IMR-90 (cell line): ENCODE measurements at regions not wholly inside any gene's neighbourhood (a gene's known extent, or its start where the extent isn't known, plus 50 kb on each side); places are given as distances from the start of the nearest gene placed in this dataset.

Experiments
- ATAC-seq: fragments of 200-7000 bp; cut with Tn5 transposase; 2 replicates; pipeline ENCODE4 v1.9.1; 2020; ENCODE audit warnings: low read depth, mild to moderate bottlenecking, moderate library complexity
- BruUV-seq: library from RNA; stranded (reverse); fragments of 400-500 nt; replicated peaks from 2 replicates; lab custom pipeline; 2021; lab: Mats Ljungman, UMichigan
- CTCF ChIA-PET: fragments of 300-600 bp; formaldehyde crosslinking; extraction: SDS; loops from one replicate; lab custom pipeline; 2021; ENCODE audit warnings: antibody characterized with exemption; lab: Yijun Ruan, JAX
- POLR2A ChIA-PET: fragments of 300-600 bp; sonication (Branson Sonifier 250); formaldehyde crosslinking; loops from one replicate; lab custom pipeline; 2022; ENCODE audit warnings: antibody characterized with exemption; ENCODE audit not compliant: unreplicated experiment; lab: Charles Lee
- DNase-seq: peaks from one replicate; pipeline ENCODE4 v3.0.0; 2013
- H2AFZ ChIP-seq: replicated peaks from 2 replicates; pipeline ENCODE3; 2013; ENCODE audit warnings: low read length, mild to moderate bottlenecking; ENCODE audit not compliant: poor library complexity
- H2AK5ac ChIP-seq: 2 replicates; pipeline ENCODE4 v1.6.1; 2013; ENCODE audit warnings: low read depth, low read length, inconsistent platforms
- H2AK9ac ChIP-seq: replicated peaks from 2 replicates; pipeline ENCODE3; 2013; ENCODE audit warnings: mild to moderate bottlenecking, low read depth, low read length, moderate library complexity; ENCODE audit not compliant: poor library complexity
- H2BK120ac ChIP-seq: 2 replicates; pipeline ENCODE4 v1.6.1; 2013; ENCODE audit warnings: low read depth, low read length, inconsistent platforms
- H2BK15ac ChIP-seq: 3 replicates; pipeline ENCODE4 v1.6.1; 2013; ENCODE audit warnings: low read depth, low read length, inconsistent platforms
- H2BK20ac ChIP-seq: 2 replicates; pipeline ENCODE4 v1.6.1; 2013; ENCODE audit warnings: low read depth, mild to moderate bottlenecking, inconsistent platforms, low read length, moderate library complexity
- H2BK5ac ChIP-seq: 2 replicates; pipeline ENCODE4 v1.6.1; 2013; ENCODE audit warnings: mild to moderate bottlenecking, low read depth, low read length, inconsistent platforms; ENCODE audit not compliant: poor library complexity, severe bottlenecking
- H3K14ac ChIP-seq: replicated peaks from 2 replicates; pipeline ENCODE4 v1.6.1; 2013; ENCODE audit warnings: low read depth, low read length, inconsistent platforms
- H3K18ac ChIP-seq: 2 replicates; pipeline ENCODE4 v1.6.1; 2013; ENCODE audit warnings: low read depth, low read length, control low read depth
- H3K23ac ChIP-seq: 2 replicates; pipeline ENCODE4 v1.6.1; 2013; ENCODE audit warnings: low read depth, low read length, inconsistent platforms
- H3K27ac ChIP-seq: 2 replicates; pipeline ENCODE4 v1.5.1; 2013; ENCODE audit warnings: mild to moderate bottlenecking, control low read depth, low read length; ENCODE audit not compliant: insufficient read depth
- H3K27me3 ChIP-seq: 2 replicates; pipeline ENCODE4 v1.6.1; 2013; ENCODE audit warnings: low read length; ENCODE audit not compliant: control insufficient read depth, insufficient read depth
- H3K36me3 ChIP-seq: 2 replicates; pipeline ENCODE4 v1.6.1; 2013; ENCODE audit warnings: low read length, mixed read lengths; ENCODE audit not compliant: control insufficient read depth, insufficient read depth
- H3K4ac ChIP-seq: 2 replicates; pipeline ENCODE4 v1.6.1; 2013; ENCODE audit warnings: low read depth, low read length, inconsistent platforms
- H3K4me1 ChIP-seq: 2 replicates; pipeline ENCODE4 v1.6.1; 2013; ENCODE audit warnings: low read length, mixed read lengths; ENCODE audit not compliant: control insufficient read depth, insufficient read depth
- H3K4me2 ChIP-seq: 2 replicates; pipeline ENCODE4 v1.6.1; 2013; ENCODE audit warnings: low read depth, mild to moderate bottlenecking, control low read depth, low read length, moderate library complexity
- H3K4me3 ChIP-seq: 2 replicates; pipeline ENCODE4 v1.5.1; 2013; ENCODE audit warnings: low read depth, mild to moderate bottlenecking, control low read depth, low read length, moderate library complexity; ENCODE audit not compliant: insufficient read depth
- H3K56ac ChIP-seq: 2 replicates; pipeline ENCODE4 v1.6.1; 2013; ENCODE audit warnings: low read length, inconsistent platforms; ENCODE audit not compliant: insufficient read depth; ENCODE audit errors: extremely low read depth
- H3K79me1 ChIP-seq, 2 experiments: 2 replicates each; pipeline ENCODE4 v1.6.1; 2013; ENCODE audit warnings: low read length in 2 of 2, inconsistent platforms in 1 of 2, low read depth in 1 of 2
- H3K9ac ChIP-seq: 2 replicates; pipeline ENCODE4 v1.6.1; 2013; ENCODE audit warnings: low read depth, low read length, control low read depth
- H3K9me1 ChIP-seq: 2 replicates; pipeline ENCODE4 v1.6.1; 2013; ENCODE audit warnings: low read length, inconsistent platforms; ENCODE audit not compliant: insufficient read depth
- H3K9me3 ChIP-seq: 2 replicates; pipeline ENCODE4 v1.6.1; 2013; ENCODE audit warnings: low read length; ENCODE audit not compliant: control insufficient read depth, insufficient read depth
- H4K20me1 ChIP-seq: 2 replicates; pipeline ENCODE4 v1.6.1; 2013; ENCODE audit warnings: low read length, inconsistent platforms; ENCODE audit not compliant: insufficient read depth
- H4K5ac ChIP-seq: 2 replicates; pipeline ENCODE4 v1.6.1; 2013; ENCODE audit warnings: mild to moderate bottlenecking, low read depth, low read length, control low read depth
- H4K8ac ChIP-seq, 2 experiments: 2 replicates each; pipeline ENCODE4 v1.6.1; 2013; ENCODE audit warnings: low read depth in 2 of 2, low read length in 2 of 2, control low read depth in 1 of 2, inconsistent platforms in 1 of 2
- H4K91ac ChIP-seq: 2 replicates; pipeline ENCODE4 v1.6.1; 2013; ENCODE audit warnings: low read depth, low read length, inconsistent platforms; ENCODE audit not compliant: insufficient read depth
- CEBPB ChIP-seq: IDR thresholded peaks from 2 replicates; pipeline ENCODE4 v1.6.1; 2012; ENCODE audit warnings: low read depth, low read length, improper control_type of control experiment
- CHD1 ChIP-seq: IDR thresholded peaks from 2 replicates; pipeline ENCODE4 v1.6.1; 2012; ENCODE audit warnings: low read depth, low read length, improper control_type of control experiment
- CTCF ChIP-seq: conservative IDR thresholded peaks from 2 replicates; pipeline ENCODE4 v1.5.1; 2012; ENCODE audit warnings: mild to moderate bottlenecking, low read depth, low read length, improper control_type of control experiment
- FOS ChIP-seq: fragments of 150-350 bp; IDR thresholded peaks from 2 replicates; pipeline ENCODE4 v1.6.1; 2016; ENCODE audit warnings: low read depth, low read length
- MAFK ChIP-seq: IDR thresholded peaks from 2 replicates; pipeline ENCODE4 v1.6.1; 2012; ENCODE audit warnings: low read depth, low read length, improper control_type of control experiment
- MAZ ChIP-seq: IDR thresholded peaks from 2 replicates; pipeline ENCODE4 v1.6.1; 2012; ENCODE audit warnings: low read depth, mild to moderate bottlenecking, low read length, improper control_type of control experiment, moderate library complexity, borderline replicate concordance
- MXI1 ChIP-seq: IDR thresholded peaks from 2 replicates; pipeline ENCODE4 v1.6.1; 2012; ENCODE audit warnings: low read depth, mild to moderate bottlenecking, low read length, moderate library complexity, borderline replicate concordance
- NFE2L2 ChIP-seq: fragments of 150-350 bp; IDR thresholded peaks from 2 replicates; pipeline ENCODE4 v1.6.1; 2016; ENCODE audit warnings: low read depth, mild to moderate bottlenecking, low read length
- RAD21 ChIP-seq: IDR thresholded peaks from 2 replicates; pipeline ENCODE4 v1.6.1; 2012; ENCODE audit warnings: low read length, improper control_type of control experiment
- RCOR1 ChIP-seq: IDR thresholded peaks from 2 replicates; pipeline ENCODE4 v1.6.1; 2012; ENCODE audit warnings: mild to moderate bottlenecking, low read length, improper control_type of control experiment; ENCODE audit not compliant: insufficient replicate concordance
- RFX5 ChIP-seq: IDR thresholded peaks from 2 replicates; pipeline ENCODE4 v1.8.0; 2012; ENCODE audit warnings: low read depth, mild to moderate bottlenecking, low read length, moderate library complexity
- SMC3 ChIP-seq: fragments of 150-350 bp; IDR thresholded peaks from 2 replicates; pipeline ENCODE4 v1.6.1; 2016; ENCODE audit warnings: low read depth, mild to moderate bottlenecking, antibody characterized with exemption, low read length, moderate library complexity
- USF2 ChIP-seq: fragments of 150-350 bp; IDR thresholded peaks from 2 replicates; pipeline ENCODE4 v1.6.1; 2017; ENCODE audit warnings: mild to moderate bottlenecking, antibody characterized with exemption, low read length, low read depth
- WGBS, 2 experiments: methylation state at CpG; one replicate each; pipeline versions ENCODE4 v1.1.5 to v1.1.7; 2013; ENCODE audit warnings: missing lambda C conversion rate in 2 of 2; ENCODE audit not compliant: insufficient read length in 1 of 2; ENCODE audit errors: extremely low coverage in 2 of 2; 5-methylcytosine and 5-hydroxymethylcytosine counted together
- dilution Hi-C: fragments of 300-500 bp; cut with HindIII; formaldehyde crosslinking; loops from one replicate; pipeline ENCODE4 v1.14.3; 2018; ENCODE audit warnings: low sequenced_read_pairs; ENCODE audit not compliant: unreplicated experiment
- in situ Hi-C: fragments of 300-500 bp; cut with MboI; formaldehyde crosslinking; loops from 3 replicates; pipeline ENCODE4 v1.14.3; 2019; ENCODE audit warnings: low sequenced_read_pairs, inconsistent platforms, mixed read lengths
- intact Hi-C: fragments of 100-400 bp; cut with micrococcal nuclease; formaldehyde crosslinking; loops from 2 replicates; pipeline ENCODE4 v1.10.0; 2022
- TF ChIP-seq, protein P1 (sequence below): fragments of 150-350 bp; IDR thresholded peaks from 2 replicates; pipeline ENCODE4 v1.6.1; 2016; ENCODE audit warnings: low read depth, mild to moderate bottlenecking, low read length, moderate library complexity, borderline replicate concordance

DNA sequence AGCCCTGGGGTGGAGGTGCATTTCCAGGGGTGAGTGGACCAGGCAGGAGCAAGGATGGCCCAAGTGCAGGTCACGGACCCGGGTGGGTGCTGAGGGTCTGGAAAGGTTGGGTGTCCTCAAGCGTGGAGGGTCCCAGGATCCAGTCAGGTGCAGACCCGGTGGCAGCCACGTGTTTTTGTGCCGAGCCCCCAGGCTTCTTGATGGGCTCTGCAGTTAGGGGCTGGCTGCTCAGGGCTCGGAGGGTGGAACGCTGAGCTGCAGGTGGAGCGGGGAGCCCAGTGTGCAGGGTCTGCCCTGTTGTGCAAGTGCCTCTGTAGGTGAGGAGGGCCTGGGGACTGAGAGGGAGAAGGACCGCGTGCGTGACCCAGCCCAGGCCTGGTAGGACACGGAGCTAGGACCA lies 70.9 kb upstream of the HLA-E start:
- intact Hi-C loops, result no loop called here
- peaks cover 54% of the 10 kb centered on the region for H3K27me3 ChIP-seq
- CTCF ChIA-PET, result no interaction called here

More for the DNA sequence above, 70.9 kb upstream of the HLA-E start:
- no peak overlapping the region for H3K4me3 ChIP-seq
- ATAC-seq, result no peak
- in situ Hi-C loops (no loop called here), dilution Hi-C loops (no loop called here)
- no peak overlapping the region for H3K27ac ChIP-seq
- TF ChIP-seq NFE2L2 (no peak), FOS (no peak), USF2 (no peak), CTCF (no peak), RCOR1 (no peak), CHD1 (no peak), RAD21 (no peak), RFX5 (no peak), MAZ (no peak), SMC3 (no peak), MXI1 (no peak), CEBPB (no peak), MAFK (no peak)
- TF ChIP-seq, protein P1, sequence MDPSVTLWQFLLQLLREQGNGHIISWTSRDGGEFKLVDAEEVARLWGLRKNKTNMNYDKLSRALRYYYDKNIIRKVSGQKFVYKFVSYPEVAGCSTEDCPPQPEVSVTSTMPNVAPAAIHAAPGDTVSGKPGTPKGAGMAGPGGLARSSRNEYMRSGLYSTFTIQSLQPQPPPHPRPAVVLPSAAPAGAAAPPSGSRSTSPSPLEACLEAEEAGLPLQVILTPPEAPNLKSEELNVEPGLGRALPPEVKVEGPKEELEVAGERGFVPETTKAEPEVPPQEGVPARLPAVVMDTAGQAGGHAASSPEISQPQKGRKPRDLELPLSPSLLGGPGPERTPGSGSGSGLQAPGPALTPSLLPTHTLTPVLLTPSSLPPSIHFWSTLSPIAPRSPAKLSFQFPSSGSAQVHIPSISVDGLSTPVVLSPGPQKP, result no peak
- H3K9me1 ChIP-seq, result no peaks in the 10 kb centered on the region
- no peaks in the 10 kb centered on the region for H3K9me3 ChIP-seq
- H4K91ac ChIP-seq, result no peak overlapping the region
- no peak overlapping the region for H2BK5ac ChIP-seq
- H3K4me1 ChIP-seq, result no peaks in the 10 kb centered on the region
- no peak overlapping the region for H4K5ac ChIP-seq
- no peak for DNase-seq
- H2BK15ac ChIP-seq, result no peak overlapping the region
- H2AK5ac ChIP-seq, result no peak overlapping the region
- no peak overlapping the region for H4K8ac ChIP-seq
- no peak overlapping the region for H3K4me2 ChIP-seq
- BruUV-seq, result no TSS peak
- H3K23ac ChIP-seq, result no peak overlapping the region
- H3K56ac ChIP-seq, result no peak overlapping the region
- H4K20me1 ChIP-seq, result no peaks in the 10 kb centered on the region
- no peaks in the 10 kb centered on the region for H3K36me3 ChIP-seq
- POLR2A ChIA-PET, result no interaction called here
- no peak overlapping the region for H3K9ac ChIP-seq
- no peak overlapping the region for H2AFZ ChIP-seq
- H3K14ac ChIP-seq, result no peak overlapping the region
- 80% methylated on average over 1 of the region's 13 CpGs; no CpG with 5 or more reads in 1 of the 2 experiments for WGBS, 2 experiments
- no peaks in the 10 kb centered on the region for H3K79me1 ChIP-seq
- no peak overlapping the region for H2BK120ac ChIP-seq
- H3K18ac ChIP-seq, result no peak overlapping the region
- H3K4ac ChIP-seq, result no peak overlapping the region
- no peak overlapping the region for H2AK9ac ChIP-seq
- H2BK20ac ChIP-seq, result no peak overlapping the region
